ENCODE measurements at regions not wholly inside any gene's neighbourhood (a gene's known extent, or its start where the extent isn't known, plus 50 kb on each side); places are given as distances from the start of the nearest gene placed in this dataset.

GRCh38 chrX:4936315-4936714, 1222.9 kb upstream of the PRKX start:
- H3K9me3 Mint-ChIP-seq (ENCODE audit: low read depth), result peaks cover 10% of the 10 kb centered on the region
- H3K27ac Mint-ChIP-seq (ENCODE audit: unreplicated experiment), result no peak overlapping the region
- DNase-seq (ENCODE audit: low spot score), result no peak
- H3K4me3 Mint-ChIP-seq (ENCODE audit: unreplicated experiment), result no peak overlapping the region
- no peaks in the 10 kb centered on the region for H3K36me3 Mint-ChIP-seq (ENCODE audit: low read depth)
- H3K4me1 Mint-ChIP-seq (ENCODE audit: low read depth), result peaks cover 3% of the 10 kb centered on the region
- no peaks in the 10 kb centered on the region for H3K27me3 Mint-ChIP-seq (ENCODE audit: low read depth)
- TF ChIP-seq CTCF (IDR thresholded peaks at IDR 0.05), result no peak

GRCh38 chrX:4935846-4936245, 1222.4 kb upstream of the PRKX start:
- no peak overlapping the region for H3K4me3 Mint-ChIP-seq (ENCODE audit: unreplicated experiment)
- H3K27ac Mint-ChIP-seq (ENCODE audit: unreplicated experiment), result no peak overlapping the region
- peaks cover 3% of the 10 kb centered on the region for H3K4me1 Mint-ChIP-seq (ENCODE audit: low read depth)
- H3K9me3 Mint-ChIP-seq (ENCODE audit: low read depth), result peaks cover 10% of the 10 kb centered on the region
- DNase-seq (ENCODE audit: low spot score), result no peak
- TF ChIP-seq CTCF (IDR thresholded peaks at IDR 0.05), result no peak
- no peaks in the 10 kb centered on the region for H3K27me3 Mint-ChIP-seq (ENCODE audit: low read depth)
- no peaks in the 10 kb centered on the region for H3K36me3 Mint-ChIP-seq (ENCODE audit: low read depth)

GRCh38 chrX:4935401-4935800, 1222.0 kb upstream of the PRKX start:
- Mint-ChIP-seq H3K4me3 (ENCODE audit: unreplicated experiment) (no peak overlapping the region), H3K36me3 (ENCODE audit: low read depth) (no peaks in the 10 kb centered on the region), H3K4me1 (ENCODE audit: low read depth) (peaks cover 3% of the 10 kb centered on the region), H3K9me3 (ENCODE audit: low read depth) (peaks cover 10% of the 10 kb centered on the region), H3K27ac (ENCODE audit: unreplicated experiment) (no peak overlapping the region), H3K27me3 (ENCODE audit: low read depth) (no peaks in the 10 kb centered on the region)
- DNase-seq (ENCODE audit: low spot score), result no peak
- TF ChIP-seq CTCF (IDR thresholded peaks at IDR 0.05), result no peak

GRCh38 chrX:4932790-4933189, 1219.3 kb upstream of the PRKX start:
- Mint-ChIP-seq H3K36me3 (ENCODE audit: low read depth) (no peaks in the 10 kb centered on the region), H3K4me3 (ENCODE audit: unreplicated experiment) (no peak overlapping the region), H3K27ac (ENCODE audit: unreplicated experiment) (no peak overlapping the region), H3K4me1 (ENCODE audit: low read depth) (peaks cover 3% of the 10 kb centered on the region), H3K27me3 (ENCODE audit: low read depth) (no peaks in the 10 kb centered on the region), H3K9me3 (ENCODE audit: low read depth) (peaks cover 14% of the 10 kb centered on the region)
- TF ChIP-seq CTCF (IDR thresholded peaks at IDR 0.05), result no peak
- DNase-seq (ENCODE audit: low spot score), result no peak

GRCh38 chrX:4930426-4930825, 1217.0 kb upstream of the PRKX start:
- TF ChIP-seq CTCF (IDR thresholded peaks at IDR 0.05), result no peak
- Mint-ChIP-seq H3K27ac (ENCODE audit: unreplicated experiment) (no peak overlapping the region), H3K4me1 (ENCODE audit: low read depth) (peaks cover 3% of the 10 kb centered on the region), H3K4me3 (ENCODE audit: unreplicated experiment) (no peak overlapping the region), H3K36me3 (ENCODE audit: low read depth) (no peaks in the 10 kb centered on the region), H3K9me3 (ENCODE audit: low read depth) (peaks cover 15% of the 10 kb centered on the region), H3K27me3 (ENCODE audit: low read depth) (no peaks in the 10 kb centered on the region)
- no peak for DNase-seq (ENCODE audit: low spot score)
